ENCODE measurements at regions not wholly inside any gene's neighbourhood (a gene's known extent, or its start where the extent isn't known, plus 50 kb on each side); places are given as distances from the start of the nearest gene placed in this dataset.
"Not testable (repeated sequence)": the region's sequence is repeated elsewhere in the genome, so short reads cannot be mapped to it uniquely, and the experiment has no call there.

DNA sequence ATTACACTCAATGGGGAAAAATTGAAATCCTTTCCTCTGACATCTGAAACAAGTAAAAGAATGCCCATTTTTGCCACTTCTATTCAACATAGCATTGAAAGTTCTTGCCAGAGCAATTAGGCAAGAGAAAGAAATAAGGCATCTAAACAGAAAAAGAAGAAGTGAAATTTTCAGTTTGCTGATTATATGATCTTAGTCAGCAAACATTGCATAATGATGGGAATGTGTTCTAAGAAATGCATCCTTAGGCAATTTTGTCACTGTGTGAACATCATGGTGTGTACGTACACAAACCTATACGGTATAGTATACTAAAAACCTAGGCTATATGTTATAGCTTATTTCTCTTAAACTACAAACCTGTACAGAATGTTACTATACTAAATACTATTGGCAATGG, 278.0 kb downstream of the CGGBP1 start:
- no peaks in the 10 kb centered on the region for H3K4me1 Mint-ChIP-seq (ENCODE audit: low read depth)

GRCh38 chr3:87778876-87779275, 279.9 kb downstream of the CGGBP1 start:
- H3K4me3 Mint-ChIP-seq: no peak overlapping the region
- peaks cover 0 to 2% of the 10 kb centered on the region in 2 donors for H3K36me3 Mint-ChIP-seq (ENCODE audit: insufficient read depth in 2 of 2)
- DNase-seq (no peak), ATAC-seq (replicated peaks in 1 of 2) (no peak)
- no peaks in the 10 kb centered on the region for H3K4me1 Mint-ChIP-seq (ENCODE audit: low read depth)
- H3K27ac Mint-ChIP-seq: no peak overlapping the region
- peaks cover 6% of the 10 kb centered on the region for H3K27me3 Mint-ChIP-seq (ENCODE audit: low read depth)
- peaks cover 0 to 2% of the 10 kb centered on the region in 2 donors for H3K9me3 Mint-ChIP-seq

More for the DNA sequence above, 278.0 kb downstream of the CGGBP1 start:
- DNase-seq: no peak
- Mint-ChIP-seq H3K4me3 (no peak overlapping the region), H3K27me3 (ENCODE audit: low read depth) (peaks cover 6% of the 10 kb centered on the region), H3K27ac (no peak overlapping the region), H3K9me3 (peaks cover 0 to 2% of the 10 kb centered on the region in 2 donors), H3K36me3 (ENCODE audit: insufficient read depth in 2 of 2) (peaks cover 0 to 2% of the 10 kb centered on the region in 2 donors)
- ATAC-seq (replicated peaks in 1 of 2): no peak

GRCh38 chr3:87771337-87772192, 287.2 kb downstream of the CGGBP1 start:
- H3K4me3 Mint-ChIP-seq: no peak overlapping the region
- DNase-seq: peak; percentile 15 to 21
- no peaks in the 10 kb centered on the region for H3K4me1 Mint-ChIP-seq (ENCODE audit: low read depth)
- H3K36me3 Mint-ChIP-seq (ENCODE audit: insufficient read depth in 2 of 2): peaks cover 0 to 2% of the 10 kb centered on the region in 2 donors
- H3K9me3 Mint-ChIP-seq: no peaks in the 10 kb centered on the region
- no peak overlapping the region for H3K27ac Mint-ChIP-seq
- ATAC-seq (replicated peaks in 1 of 2): peak; percentile 66 to 72
- H3K27me3 Mint-ChIP-seq (ENCODE audit: low read depth): no peaks in the 10 kb centered on the region

- Mint-ChIP-seq H3K27ac (no peak overlapping the region), H3K9me3 (no peaks in the 10 kb centered on the region), H3K4me1 (ENCODE audit: low read depth) (no peaks in the 10 kb centered on the region), H3K36me3 (ENCODE audit: insufficient read depth in 2 of 2) (no peaks in the 10 kb centered on the region), H3K27me3 (ENCODE audit: low read depth) (no peaks in the 10 kb centered on the region), H3K4me3 (no peak overlapping the region)
- ATAC-seq (replicated peaks in 1 of 2) (no peak), DNase-seq (no peak)
Observed at GRCh38 chr3:87766721-87767120, 292.1 kb downstream of the CGGBP1 start.

GRCh38 chr3:87765256-87765655, 293.5 kb downstream of the CGGBP1 start:
- Mint-ChIP-seq H3K27me3 (ENCODE audit: low read depth) (no peaks in the 10 kb centered on the region), H3K36me3 (ENCODE audit: insufficient read depth in 2 of 2) (no peaks in the 10 kb centered on the region), H3K4me3 (no peak overlapping the region), H3K27ac (no peak overlapping the region), H3K4me1 (ENCODE audit: low read depth) (no peaks in the 10 kb centered on the region), H3K9me3 (no peaks in the 10 kb centered on the region)
- ATAC-seq (replicated peaks in 1 of 2) (no peak), DNase-seq (no peak)

GRCh38 chr3:87761795-87762194, 297.0 kb downstream of the CGGBP1 start:
- Mint-ChIP-seq H3K9me3 (no peaks in the 10 kb centered on the region), H3K27me3 (ENCODE audit: low read depth) (no peaks in the 10 kb centered on the region), H3K27ac (no peak overlapping the region), H3K36me3 (ENCODE audit: insufficient read depth in 2 of 2) (no peaks in the 10 kb centered on the region), H3K4me1 (ENCODE audit: low read depth) (no peaks in the 10 kb centered on the region), H3K4me3 (no peak overlapping the region)
- no peak for DNase-seq
- no peak for ATAC-seq (replicated peaks in 1 of 2)

- Mint-ChIP-seq H3K27ac (no peak overlapping the region), H3K9me3 (no peaks in the 10 kb centered on the region), H3K36me3 (ENCODE audit: insufficient read depth in 2 of 2) (no peaks in the 10 kb centered on the region), H3K27me3 (ENCODE audit: low read depth) (no peaks in the 10 kb centered on the region), H3K4me3 (no peak overlapping the region), H3K4me1 (ENCODE audit: low read depth) (no peaks in the 10 kb centered on the region)
- no peak for DNase-seq
- ATAC-seq (replicated peaks in 1 of 2): no peak
Observed at GRCh38 chr3:87761341-87761740, 297.5 kb downstream of the CGGBP1 start.

GRCh38 chr3:87756616-87757015, 302.2 kb downstream of the CGGBP1 start:
- no peak overlapping the region for H3K27ac Mint-ChIP-seq
- DNase-seq: no peak
- ATAC-seq (replicated peaks in 1 of 2): no peak
- H3K4me3 Mint-ChIP-seq: no peak overlapping the region
- H3K36me3 Mint-ChIP-seq (ENCODE audit: insufficient read depth in 2 of 2): no peaks in the 10 kb centered on the region
- H3K9me3 Mint-ChIP-seq: no peaks in the 10 kb centered on the region
- H3K27me3 Mint-ChIP-seq (ENCODE audit: low read depth): peaks cover 6% of the 10 kb centered on the region
- H3K4me1 Mint-ChIP-seq (ENCODE audit: low read depth): no peaks in the 10 kb centered on the region

DNA sequence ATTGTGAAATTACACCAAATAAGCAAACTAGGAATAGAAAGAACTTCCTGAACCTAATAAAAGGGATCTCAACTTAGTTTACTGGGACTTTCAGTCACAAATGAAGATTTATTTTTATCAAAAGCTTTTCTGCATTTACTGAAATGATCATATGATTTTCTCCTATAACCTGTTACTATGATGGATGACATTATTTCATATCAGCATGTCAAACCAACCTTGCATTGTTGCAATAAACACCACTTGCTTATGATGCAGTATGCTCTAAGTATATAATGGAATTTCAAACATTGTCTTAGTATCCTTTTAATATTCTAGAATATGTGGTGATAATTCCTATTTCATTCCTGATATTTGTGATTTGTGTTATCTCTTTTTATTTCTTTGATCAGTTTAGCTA, 303.0 kb downstream of the CGGBP1 start:
- H3K4me3 Mint-ChIP-seq: no peak overlapping the region
- no peak overlapping the region for H3K27ac Mint-ChIP-seq
- H3K36me3 Mint-ChIP-seq (ENCODE audit: insufficient read depth in 2 of 2): no peaks in the 10 kb centered on the region
- ATAC-seq (replicated peaks in 1 of 2): no peak
- H3K9me3 Mint-ChIP-seq: no peaks in the 10 kb centered on the region
- peaks cover 6% of the 10 kb centered on the region for H3K27me3 Mint-ChIP-seq (ENCODE audit: low read depth)
- no peak for DNase-seq
- H3K4me1 Mint-ChIP-seq (ENCODE audit: low read depth): no peaks in the 10 kb centered on the region

- no peak overlapping the region for H3K27ac Mint-ChIP-seq
- ATAC-seq (replicated peaks in 1 of 2) (no peak), DNase-seq (no peak)
- H3K9me3 Mint-ChIP-seq: peaks cover 3 to 9% of the 10 kb centered on the region in 2 donors
- no peaks in the 10 kb centered on the region for H3K4me1 Mint-ChIP-seq (ENCODE audit: low read depth)
- peaks cover 1 to 4% of the 10 kb centered on the region in 2 donors for H3K36me3 Mint-ChIP-seq (ENCODE audit: insufficient read depth in 2 of 2)
- no peaks in the 10 kb centered on the region for H3K27me3 Mint-ChIP-seq (ENCODE audit: low read depth)
- H3K4me3 Mint-ChIP-seq: no peak overlapping the region
Observed at GRCh38 chr3:87742250-87742649, 316.6 kb downstream of the CGGBP1 start.

GRCh38 chr3:87740894-87741293, 317.9 kb downstream of the CGGBP1 start:
- not testable (repeated sequence) for DNase-seq; ATAC-seq (replicated peaks in 1 of 2); H3K4me3 Mint-ChIP-seq; H3K9me3 Mint-ChIP-seq; H3K4me1 Mint-ChIP-seq (ENCODE audit: low read depth); H3K27ac Mint-ChIP-seq; H3K27me3 Mint-ChIP-seq (ENCODE audit: low read depth); H3K36me3 Mint-ChIP-seq (ENCODE audit: insufficient read depth in 2 of 2)

DNA sequence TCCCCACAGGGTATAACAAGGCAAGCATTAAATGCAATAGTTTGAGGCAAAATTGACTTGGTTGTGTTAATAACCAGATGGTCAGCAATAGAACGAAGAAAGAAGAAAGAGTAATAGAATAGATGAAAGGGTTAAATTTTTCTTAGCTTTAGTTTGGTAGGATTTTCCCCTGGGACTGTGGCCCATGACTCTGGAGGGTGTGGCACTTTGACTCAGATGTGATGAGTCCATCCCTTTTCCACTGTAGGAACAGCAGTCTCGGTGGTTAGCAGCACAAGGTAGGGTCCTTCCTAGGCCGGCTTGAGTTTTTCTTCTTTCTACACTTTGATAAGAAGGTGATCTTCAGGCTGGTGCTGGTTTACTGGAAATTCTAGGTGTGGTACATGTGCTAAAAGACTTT, 321.0 kb downstream of the CGGBP1 start:
- not testable (repeated sequence) for DNase-seq; H3K4me3 Mint-ChIP-seq; ATAC-seq (replicated peaks in 1 of 2); H3K36me3 Mint-ChIP-seq (ENCODE audit: insufficient read depth in 2 of 2); H3K27ac Mint-ChIP-seq; H3K9me3 Mint-ChIP-seq; H3K27me3 Mint-ChIP-seq (ENCODE audit: low read depth); H3K4me1 Mint-ChIP-seq (ENCODE audit: low read depth)

GRCh38 chr3:87733671-87734367, 325.0 kb downstream of the CGGBP1 start:
- Mint-ChIP-seq H3K9me3 (no peaks in the 10 kb centered on the region), H3K27ac (no peak overlapping the region), H3K27me3 (ENCODE audit: low read depth) (no peaks in the 10 kb centered on the region), H3K4me1 (ENCODE audit: low read depth) (no peaks in the 10 kb centered on the region), H3K4me3 (no peak overlapping the region), H3K36me3 (ENCODE audit: insufficient read depth in 2 of 2) (no peaks in the 10 kb centered on the region)
- ATAC-seq (replicated peaks in 1 of 2) (no peak), DNase-seq (no peak)
